ENCODE measurements at regions not wholly inside any gene's neighbourhood (a gene's known extent, or its start where the extent isn't known, plus 50 kb on each side); places are given as distances from the start of the nearest gene placed in this dataset.

GRCh38 chr3:25899352-25900101 is 109.6 kb downstream of the OXSM start:
- intact Hi-C loops (cut with micrococcal nuclease) (loop anchor here (10.0 kb wide), 1 partner anchor 455 kb away; no protein-coding TSS in a partner anchor), in situ Hi-C loops (cut with MboI) (no loop called here)
- Histone ChIP-seq H3K27me3 (ENCODE audit: control insufficient read depth in 2 of 2, insufficient read depth in 2 of 2, low read length in 2 of 2) (no peaks in the 10 kb centered on the region), H3K79me2 (ENCODE audit: control insufficient read depth, insufficient read depth, low read length) (no peaks in the 10 kb centered on the region), H4K20me1 (replicated peaks; ENCODE audit: control insufficient read depth, insufficient read depth, low read length) (no peaks in the 10 kb centered on the region), H3K27ac (ENCODE audit: extremely low read depth, low read depth, low read length) (no peak overlapping the region), H3K4me2 (ENCODE audit: insufficient read depth, low read length) (no peak overlapping the region), H3K9me3 (replicated peaks; ENCODE audit: control insufficient read depth, insufficient read depth, low read depth, low read length) (no peaks in the 10 kb centered on the region), H3K4me3 (no peak overlapping the region), H3K9me1 (ENCODE audit: control insufficient read depth, insufficient read depth, low read length) (no peaks in the 10 kb centered on the region), H2AFZ (ENCODE audit: low read depth, low read length) (peak overlapping the region; percentile 100; the same call in 1 of the 2 replicates), H3K36me3 (ENCODE audit: control insufficient read depth, insufficient read depth, low read length) (no peaks in the 10 kb centered on the region), H3K9ac (ENCODE audit: insufficient read depth in 1 of 2, low read depth in 2 of 2, low read length in 2 of 2) (no peak overlapping the region), H3K4me1 (replicated peaks in 1 of 2; ENCODE audit: control insufficient read depth in 2 of 2, insufficient read depth in 2 of 2, low read length in 2 of 2) (peaks cover 0 to 6% of the 10 kb centered on the region in 2 experiments; a peak in 2 of 5 replicates)
- ChIA-PET POLR2A (interaction anchor here (1.2 kb wide), 1 partner anchor 22 kb away, joined by 3 read pairs; no protein-coding TSS in a partner anchor), CTCF (ENCODE audit: low intra/inter-chr PET ratio) (no interaction called here)
- ATAC-seq (no peak), DNase-seq (ENCODE audit: extremely low read depth in 1 of 4, low spot score in 3 of 4) (no peak), FAIRE-seq (no peak)
- TF ChIP-seq ARID1B (IDR thresholded peaks at IDR 0.05), result no peak
- no peak for TF ChIP-seq NUFIP1 (IDR thresholded peaks at IDR 0.05; ENCODE audit: partially characterized antibody)
- TF ChIP-seq ZNF134 (CRISPR knock-in tag; conservative IDR thresholded peaks at IDR 0.05), result no peak
- no peak for TF ChIP-seq DLX4 (CRISPR knock-in tag; IDR thresholded peaks at IDR 0.05)
- TF ChIP-seq CHD1 (IDR thresholded peaks at IDR 0.05; ENCODE audit: low read length), result no peak
- no peak for TF ChIP-seq ZNF263 (CRISPR knock-in tag; IDR thresholded peaks at IDR 0.05; ENCODE audit: borderline replicate concordance)
- TF ChIP-seq ATF3 (IDR thresholded peaks at IDR 0.05), result no peak
- no peak for TF ChIP-seq ATF3 (CRISPR knock-in tag; conservative IDR thresholded peaks at IDR 0.05)
- no peak for TF ChIP-seq ETS2 (tag; IDR thresholded peaks at IDR 0.05; ENCODE audit: borderline replicate concordance, poor library complexity, severe bottlenecking)
- no peak for TF ChIP-seq ZC3H4 (CRISPR knock-in tag; IDR thresholded peaks at IDR 0.05; ENCODE audit: borderline replicate concordance)
- no peak for TF ChIP-seq ARID2 (IDR thresholded peaks at IDR 0.05)
- TF ChIP-seq ZNF175 (CRISPR knock-in tag; IDR thresholded peaks at IDR 0.05; ENCODE audit: low read depth), result no peak
- no peak for TF ChIP-seq CBX2 (IDR thresholded peaks at IDR 0.05; ENCODE audit: insufficient read depth, low read length, poor library complexity, severe bottlenecking)
- TF ChIP-seq ETS1 (conservative IDR thresholded peaks at IDR 0.05; ENCODE audit: control insufficient read depth, low read depth, low read length), result no peak
- no peak for TF ChIP-seq DIDO1 (tag; IDR thresholded peaks at IDR 0.05; ENCODE audit: low read depth)
- TF ChIP-seq ZNF766 (CRISPR knock-in tag; conservative IDR thresholded peaks at IDR 0.05), result no peak
- TF ChIP-seq TBP (optimal IDR thresholded peaks at IDR 0.05; ENCODE audit: low read depth, low read length), result no peak
- no peak for TF ChIP-seq GTF2A2 (tag; IDR thresholded peaks at IDR 0.05)
- TF ChIP-seq, protein P1, sequence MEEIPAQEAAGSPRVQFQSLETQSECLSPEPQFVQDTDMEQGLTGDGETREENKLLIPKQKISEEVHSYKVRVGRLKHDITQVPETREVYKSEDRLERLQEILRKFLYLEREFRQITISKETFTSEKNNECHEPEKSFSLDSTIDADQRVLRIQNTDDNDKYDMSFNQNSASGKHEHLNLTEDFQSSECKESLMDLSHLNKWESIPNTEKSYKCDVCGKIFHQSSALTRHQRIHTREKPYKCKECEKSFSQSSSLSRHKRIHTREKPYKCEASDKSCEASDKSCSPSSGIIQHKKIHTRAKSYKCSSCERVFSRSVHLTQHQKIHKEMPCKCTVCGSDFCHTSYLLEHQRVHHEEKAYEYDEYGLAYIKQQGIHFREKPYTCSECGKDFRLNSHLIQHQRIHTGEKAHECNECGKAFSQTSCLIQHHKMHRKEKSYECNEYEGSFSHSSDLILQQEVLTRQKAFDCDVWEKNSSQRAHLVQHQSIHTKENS (CRISPR knock-in tag; IDR thresholded peaks at IDR 0.05), result no peak
- no TSS peak for BruUV-seq (replicated peaks)
- WGBS (ENCODE audit: insufficient coverage, low coverage, missing lambda C conversion rate), result 0% methylated on average over 2 of the region's 2 CpGs

Data from K562 (cell line).